NOMO-1 treated with dmso at 0.1 percent for 144 hours (cell line): ENCODE measurements at regions not wholly inside any gene's neighbourhood (a gene's known extent, or its start where the extent isn't known, plus 50 kb on each side); places are given as distances from the start of the nearest gene placed in this dataset.
"Not testable (repeated sequence)": the region's sequence is repeated elsewhere in the genome, so short reads cannot be mapped to it uniquely, and the experiment has no call there.

ENCODE experiments used
- DNase-seq: peaks from one replicate; lab custom pipeline; 2025; ENCODE audit not compliant: unreplicated experiment; lab: John Stamatoyannopoulos, UW

GRCh38 chr3:69688400-69688799 lies 50.9 kb upstream of the MITF start:
- DNase-seq = no peak

GRCh38 chr3:69687641-69688040 lies 51.6 kb upstream of the MITF start:
- DNase-seq = no peak

GRCh38 chr3:69686056-69686455 lies 53.2 kb upstream of the MITF start:
- no peak for DNase-seq

GRCh38 chr3:69684309-69684961 lies 54.8 kb upstream of the MITF start:
- no peak for DNase-seq

- DNase-seq = no peak
Observed at GRCh38 chr3:69683082-69683806, 56.0 kb upstream of the MITF start.

GRCh38 chr3:69677456-69677855 lies 61.8 kb upstream of the MITF start:
- DNase-seq = not testable (repeated sequence)

- DNase-seq = no peak
Observed at GRCh38 chr3:69675786-69676530, 63.3 kb upstream of the MITF start.

GRCh38 chr3:69674752-69675151 lies 64.5 kb upstream of the MITF start:
- no peak for DNase-seq

- no peak for DNase-seq
Observed at GRCh38 chr3:69671082-69671952, 67.9 kb upstream of the MITF start.

GRCh38 chr3:69669070-69669469 lies 70.2 kb upstream of the MITF start:
- DNase-seq = no peak

- no peak for DNase-seq
Observed at GRCh38 chr3:69665026-69665737, 74.1 kb upstream of the MITF start.

- no peak for DNase-seq
Observed at GRCh38 chr3:69660631-69661030, 78.6 kb upstream of the MITF start.

GRCh38 chr3:69659180-69659910 lies 79.9 kb upstream of the MITF start:
- no peak for DNase-seq

GRCh38 chr3:69658514-69659140 lies 80.6 kb upstream of the MITF start:
- DNase-seq = no peak

- not testable (repeated sequence) for DNase-seq
Observed at GRCh38 chr3:69657030-69657429, 82.2 kb upstream of the MITF start.

GRCh38 chr3:69651765-69652164 lies 87.5 kb upstream of the MITF start:
- no peak for DNase-seq

- no peak for DNase-seq
Observed at GRCh38 chr3:69650066-69650419, 89.2 kb upstream of the MITF start.

- DNase-seq = no peak
Observed at GRCh38 chr3:69649120-69650065, 89.9 kb upstream of the MITF start.
